ENCODE measurements at regions not wholly inside any gene's neighbourhood (a gene's known extent, or its start where the extent isn't known, plus 50 kb on each side); places are given as distances from the start of the nearest gene placed in this dataset.

GRCh38 chr12:92384571-92384970 is 238.9 kb upstream of the BTG1 start (continued):
- TF ChIP-seq CREB1 (CRISPR knock-in tag; IDR thresholded peaks at IDR 0.05; ENCODE audit: low read depth) (no peak), EZH2phosphoT487 (IDR thresholded peaks at IDR 0.05; ENCODE audit: unreplicated experiment) (no peak), ZNF331 (CRISPR knock-in tag; IDR thresholded peaks at IDR 0.05; ENCODE audit: low read depth) (no peak)

- peaks cover 2% of the 10 kb centered on the region for H3K27me3 Mint-ChIP-seq (ENCODE audit: insufficient read depth, low read depth, poor library complexity)
- H2AFZ ChIP-seq: no peak overlapping the region
- H4K20me1 ChIP-seq (replicated peaks; ENCODE audit: insufficient read depth): no peaks in the 10 kb centered on the region
- H3K4me3 Mint-ChIP-seq: no peak overlapping the region
- no peak overlapping the region for H3K27ac ChIP-seq (ENCODE audit: low read depth)
- no peaks in the 10 kb centered on the region for H3K4me1 Mint-ChIP-seq
- no peaks in the 10 kb centered on the region for H3K36me3 ChIP-seq (ENCODE audit: insufficient read depth)
- H3K27me3 ChIP-seq (ENCODE audit: insufficient read depth): no peaks in the 10 kb centered on the region
- no peaks in the 10 kb centered on the region for H3K36me3 Mint-ChIP-seq (ENCODE audit: low read depth)
- DNase-seq (ENCODE audit: low spot score): no peak
- H3K4me1 ChIP-seq (ENCODE audit: insufficient read depth): no peaks in the 10 kb centered on the region
- no peak for ATAC-seq
- TF ChIP-seq STAT1 (IDR thresholded peaks at IDR 0.05; ENCODE audit: unreplicated experiment) (no peak), REST (IDR thresholded peaks at IDR 0.05; ENCODE audit: unreplicated experiment) (no peak), ZNF114 (CRISPR knock-in tag; IDR thresholded peaks at IDR 0.05) (no peak), ZNF462 (CRISPR knock-in tag; IDR thresholded peaks at IDR 0.05) (no peak), EZH2phosphoT487 (IDR thresholded peaks at IDR 0.05; ENCODE audit: unreplicated experiment) (no peak), CTCF (conservative IDR thresholded peaks at IDR 0.05; ENCODE audit: low read depth in 2 of 2) (no peak), JUNB (IDR thresholded peaks at IDR 0.05; ENCODE audit: unreplicated experiment) (no peak), POLR2AphosphoS5 (IDR thresholded peaks at IDR 0.05; ENCODE audit: low read depth) (no peak), NANOG (IDR thresholded peaks at IDR 0.05; ENCODE audit: borderline replicate concordance) (no peak), ZNF331 (CRISPR knock-in tag; IDR thresholded peaks at IDR 0.05; ENCODE audit: low read depth) (no peak), EZH2 (IDR thresholded peaks at IDR 0.05; ENCODE audit: low read depth, unreplicated experiment) (no peak), ETS1 (IDR thresholded peaks at IDR 0.05) (no peak), CREB1 (CRISPR knock-in tag; IDR thresholded peaks at IDR 0.05; ENCODE audit: low read depth) (no peak)
- H3K4me2 ChIP-seq: no peak overlapping the region
- H3K4me3 ChIP-seq: no peak overlapping the region
- no peak overlapping the region for H3K27ac Mint-ChIP-seq
- no peaks in the 10 kb centered on the region for H3F3A ChIP-seq (replicated peaks; ENCODE audit: low read depth)
- H3K79me2 ChIP-seq (replicated peaks; ENCODE audit: insufficient read depth): no peaks in the 10 kb centered on the region
- no peaks in the 10 kb centered on the region for H3K9me3 Mint-ChIP-seq
- 0 out of 2 replicates have a peak, but pooled peaks cover 2% of the 10 kb centered on the region for H3K9me2 ChIP-seq (ENCODE audit: insufficient read depth)
Measured at GRCh38 chr12:92382383-92382878, 236.8 kb upstream of the BTG1 start.

Data from GM23338 (cell line).